ENCODE measurements at regions not wholly inside any gene's neighbourhood (a gene's known extent, or its start where the extent isn't known, plus 50 kb on each side); places are given as distances from the start of the nearest gene placed in this dataset.

DNA sequence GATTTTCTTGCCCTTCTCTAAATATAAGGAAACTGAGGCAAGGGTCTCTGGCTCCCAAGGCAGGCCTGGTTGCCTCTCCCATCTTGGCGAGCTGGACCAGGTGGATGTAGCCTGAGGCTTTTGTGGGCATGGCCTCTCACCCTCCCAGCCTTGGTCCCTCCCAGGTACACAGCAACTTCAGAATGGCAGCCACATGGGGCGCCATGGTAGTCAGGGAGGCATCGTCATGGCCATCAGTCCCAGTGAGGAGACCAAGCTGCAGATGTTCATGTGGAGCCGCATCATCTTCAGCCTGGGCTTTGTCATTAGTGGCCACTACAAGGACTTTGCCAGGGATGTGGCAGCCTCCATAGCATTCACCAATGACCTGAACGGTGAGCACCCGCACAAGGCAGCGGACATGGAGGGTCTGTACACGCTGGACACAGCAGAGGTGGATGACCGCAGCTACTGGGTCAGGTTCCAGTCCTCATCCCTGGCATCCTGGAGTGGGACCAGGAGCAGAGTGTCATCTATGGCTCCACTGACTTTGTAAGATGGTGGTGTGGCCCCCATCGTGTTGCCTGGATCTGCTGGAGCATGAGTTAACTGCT is 165.8 kb upstream of the ZNF267 start:
- no peak for DNase-seq (ENCODE audit: low read depth in 2 of 2)
- TF ChIP-seq, protein P1, sequence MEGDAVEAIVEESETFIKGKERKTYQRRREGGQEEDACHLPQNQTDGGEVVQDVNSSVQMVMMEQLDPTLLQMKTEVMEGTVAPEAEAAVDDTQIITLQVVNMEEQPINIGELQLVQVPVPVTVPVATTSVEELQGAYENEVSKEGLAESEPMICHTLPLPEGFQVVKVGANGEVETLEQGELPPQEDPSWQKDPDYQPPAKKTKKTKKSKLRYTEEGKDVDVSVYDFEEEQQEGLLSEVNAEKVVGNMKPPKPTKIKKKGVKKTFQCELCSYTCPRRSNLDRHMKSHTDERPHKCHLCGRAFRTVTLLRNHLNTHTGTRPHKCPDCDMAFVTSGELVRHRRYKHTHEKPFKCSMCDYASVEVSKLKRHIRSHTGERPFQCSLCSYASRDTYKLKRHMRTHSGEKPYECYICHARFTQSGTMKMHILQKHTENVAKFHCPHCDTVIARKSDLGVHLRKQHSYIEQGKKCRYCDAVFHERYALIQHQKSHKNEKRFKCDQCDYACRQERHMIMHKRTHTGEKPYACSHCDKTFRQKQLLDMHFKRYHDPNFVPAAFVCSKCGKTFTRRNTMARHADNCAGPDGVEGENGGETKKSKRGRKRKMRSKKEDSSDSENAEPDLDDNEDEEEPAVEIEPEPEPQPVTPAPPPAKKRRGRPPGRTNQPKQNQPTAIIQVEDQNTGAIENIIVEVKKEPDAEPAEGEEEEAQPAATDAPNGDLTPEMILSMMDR (IDR thresholded peaks at IDR 0.05; ENCODE audit: low read depth, low read length): no peak
- H3K4me3 ChIP-seq (replicated peaks in 1 of 2; ENCODE audit: low read depth in 2 of 2, low read length in 2 of 2): no peak overlapping the region

DNA sequence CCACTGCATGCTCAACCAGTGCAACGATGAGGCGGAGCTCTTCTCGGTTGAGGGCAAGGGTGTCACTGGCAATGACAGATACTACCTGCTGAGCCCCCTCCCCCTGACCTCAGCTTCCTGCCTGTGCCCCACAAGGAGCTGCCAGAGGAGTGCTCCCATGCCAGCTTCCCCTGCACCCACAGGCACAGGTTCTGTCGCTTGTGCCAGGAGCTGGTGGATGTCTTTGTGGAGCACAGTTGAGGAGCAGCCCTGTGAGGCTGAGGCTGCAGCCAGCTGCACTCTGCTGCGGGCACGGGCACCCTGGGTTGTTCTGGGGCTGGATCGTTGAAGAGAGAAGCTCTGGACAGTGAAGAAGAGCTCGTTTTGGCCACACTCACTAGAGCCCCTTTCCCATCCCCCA is 165.3 kb upstream of the ZNF267 start:
- DNase-seq (ENCODE audit: low read depth in 2 of 2): no peak
- H3K4me3 ChIP-seq (replicated peaks in 1 of 2; ENCODE audit: low read depth in 2 of 2, low read length in 2 of 2): no peak overlapping the region
- TF ChIP-seq, protein P1 (IDR thresholded peaks at IDR 0.05; ENCODE audit: low read depth, low read length): no peak

- no peak overlapping the region for H3K4me3 ChIP-seq (replicated peaks in 1 of 2; ENCODE audit: low read depth in 2 of 2, low read length in 2 of 2)
Measured at GRCh38 chr16:31709181-31709580, 164.4 kb upstream of the ZNF267 start.

DNA sequence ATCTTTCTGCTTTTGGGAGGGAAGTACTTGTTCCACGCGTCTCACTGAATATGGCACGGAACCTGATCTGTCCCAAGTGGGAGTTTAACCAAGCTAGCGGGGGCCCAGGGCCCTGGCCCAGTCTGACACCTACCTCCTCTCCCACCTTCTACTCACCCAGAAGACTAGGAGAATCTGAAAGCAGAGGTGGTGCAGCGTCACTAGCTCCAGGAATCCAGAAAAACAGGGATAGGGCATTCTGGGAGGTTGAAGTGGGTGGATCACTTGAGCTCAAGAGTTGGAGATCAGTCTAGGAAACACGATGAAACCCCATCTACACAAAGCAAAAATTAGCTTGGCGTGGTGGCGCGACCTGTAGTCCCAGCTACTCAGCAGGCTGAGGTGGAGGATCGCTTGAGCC is 163.5 kb upstream of the ZNF267 start:
- no peak for DNase-seq (ENCODE audit: low read depth in 2 of 2)
- H3K4me3 ChIP-seq (replicated peaks in 1 of 2; ENCODE audit: low read depth in 2 of 2, low read length in 2 of 2): no peak overlapping the region
- TF ChIP-seq, protein P1 (IDR thresholded peaks at IDR 0.05; ENCODE audit: low read depth, low read length): no peak

More at GRCh38 chr16:31709181-31709580, 164.4 kb upstream of the ZNF267 start:
- no peak for DNase-seq (ENCODE audit: low read depth in 2 of 2)
- TF ChIP-seq, protein P1 (IDR thresholded peaks at IDR 0.05; ENCODE audit: low read depth, low read length): no peak

DNA sequence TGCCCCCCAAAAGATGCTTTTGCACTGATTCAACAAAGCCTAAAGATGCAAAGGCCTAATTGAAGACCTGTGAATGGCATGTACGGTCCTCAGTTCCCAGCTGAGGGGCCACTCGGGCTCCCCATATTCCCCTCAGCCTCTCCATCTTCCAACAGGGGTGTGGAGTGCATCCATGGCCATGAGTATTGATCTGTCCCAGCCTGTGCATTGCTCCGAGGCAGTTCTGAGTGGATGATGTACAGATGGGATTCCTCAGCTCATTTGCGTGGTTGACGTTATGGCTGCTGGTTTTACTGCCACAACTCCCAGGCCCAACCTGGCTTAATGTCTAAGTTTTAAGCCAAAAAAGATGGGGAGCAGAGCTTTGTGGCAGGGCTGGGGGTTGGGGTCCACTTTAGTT is 162.7 kb upstream of the ZNF267 start:
- no peak for DNase-seq (ENCODE audit: low read depth in 2 of 2)
- TF ChIP-seq, protein P1 (IDR thresholded peaks at IDR 0.05; ENCODE audit: low read depth, low read length): no peak
- no peak overlapping the region for H3K4me3 ChIP-seq (replicated peaks in 1 of 2; ENCODE audit: low read depth in 2 of 2, low read length in 2 of 2)

- no peak overlapping the region for H3K4me3 ChIP-seq (replicated peaks in 1 of 2; ENCODE audit: low read depth in 2 of 2, low read length in 2 of 2)
- DNase-seq (ENCODE audit: low read depth in 2 of 2): no peak
- TF ChIP-seq, protein P1 (IDR thresholded peaks at IDR 0.05; ENCODE audit: low read depth, low read length): no peak
Measured at GRCh38 chr16:31711344-31711845, 162.2 kb upstream of the ZNF267 start.

DNA sequence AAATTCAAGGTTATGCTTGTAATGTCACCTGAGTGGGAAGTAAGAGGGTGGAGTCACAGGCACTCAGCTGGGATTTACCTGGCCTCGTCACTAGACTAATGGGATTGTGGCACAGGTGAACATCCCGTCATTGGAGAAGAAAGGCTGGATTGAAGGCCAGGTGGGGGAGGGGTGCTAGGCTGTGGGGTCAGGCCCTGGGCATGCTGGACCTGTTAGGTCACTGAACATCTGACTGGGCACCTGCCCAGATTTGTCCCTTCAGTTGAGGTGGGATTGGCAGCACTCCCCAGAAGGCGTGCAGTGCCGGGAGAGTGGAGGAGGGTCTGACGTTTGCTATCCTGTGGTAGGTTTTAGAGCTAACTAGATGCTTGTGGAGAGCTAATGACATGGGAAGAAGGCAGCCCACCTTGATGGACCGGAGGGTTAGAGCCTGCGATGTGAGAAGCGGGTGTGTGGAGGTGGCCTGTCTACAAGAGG is 161.5 kb upstream of the ZNF267 start:
- TF ChIP-seq, protein P1 (IDR thresholded peaks at IDR 0.05; ENCODE audit: low read depth, low read length): no peak
- DNase-seq (ENCODE audit: low read depth in 2 of 2): no peak
- H3K4me3 ChIP-seq (replicated peaks in 1 of 2; ENCODE audit: low read depth in 2 of 2, low read length in 2 of 2): no peak overlapping the region

Data from cardiac fibroblast (primary cell).